Gastroesophageal sphincter (tissue), 4 donors: ENCODE measurements at regions not wholly inside any gene's neighbourhood (a gene's known extent, or its start where the extent isn't known, plus 50 kb on each side); places are given as distances from the start of the nearest gene placed in this dataset.

ENCODE experiments used
- ATAC-seq: fragments of 150-250 bp; one replicate; pipeline ENCODE4 v1.9.1; 2016; ENCODE audit warnings: mild to moderate bottlenecking, moderate library complexity
- H3K27ac ChIP-seq, 4 donors: fragments of 200-600 bp; sonication (generic) in 3 of 4; 1 replicate in 3 of 4; 2 replicates in 1 of 4; pipeline ENCODE4 v1.5.1; 2016 to 2019
- H3K27me3 ChIP-seq: fragments of 200-600 bp; sonication (generic); one replicate; pipeline ENCODE4 v1.5.1; 2019
- H3K36me3 ChIP-seq, 2 donors: fragments of 200-600 bp; sonication (generic); one replicate each; pipeline ENCODE4 v1.5.1; 2019; ENCODE audit warnings: control low read depth in 1 of 2
- H3K4me1 ChIP-seq, 3 donors: fragments of 200-600 bp; sonication (generic); 1 replicate in 2 of 3; 2 replicates in 1 of 3; pipeline ENCODE4 v1.5.1; 2016 to 2019; ENCODE audit warnings: control low read depth in 2 of 3
- H3K4me3 ChIP-seq, 2 donors: fragments of 200-600 bp; sonication (generic); one replicate each; pipeline ENCODE4 v1.5.1; 2019; ENCODE audit warnings: mild to moderate bottlenecking in 1 of 2, moderate library complexity in 1 of 2
- H3K9me3 ChIP-seq, 3 donors: fragments of 200-600 bp; sonication (generic); one replicate each; pipeline ENCODE4 v1.5.1; 2017 to 2019; ENCODE audit warnings: control low read depth in 2 of 3
- EP300 ChIP-seq: sonication (generic); formaldehyde crosslinking; IDR thresholded peaks from one replicate; pipeline ENCODE4 v1.6.1; 2017; ENCODE audit warnings: antibody characterized with exemption, mild to moderate bottlenecking
- POLR2A ChIP-seq, 2 donors: fragments of 450-650 bp; IDR thresholded peaks; one replicate each; pipeline ENCODE4 v1.6.1; 2017; ENCODE audit warnings: antibody characterized with exemption in 2 of 2, mild to moderate bottlenecking in 2 of 2, moderate library complexity in 1 of 2
- POLR2AphosphoS5 ChIP-seq: sonication (generic); formaldehyde crosslinking; IDR thresholded peaks from one replicate; pipeline ENCODE4 v1.6.1; 2017; ENCODE audit warnings: antibody characterized with exemption
- WGBS, 2 donors: methylation state at CpG; one replicate each; pipeline ENCODE4 v1.1.5; 2018; ENCODE audit warnings: low coverage in 1 of 2; 5-methylcytosine and 5-hydroxymethylcytosine counted together
- small RNA-seq, 4 donors: library from RNA; depleted of rRNA; stranded (forward); fragments of <200 nt; gene quantifications; one replicate each; pipeline ENCODE3, GENCODE V24; 2016
- TF ChIP-seq, protein P1 (sequence below), 4 experiments: fragments of 200-600 bp in 2 of 4; fragments of 450-650 bp in 2 of 4; sonication (generic) in 1 of 4; IDR thresholded peaks; one replicate each; pipeline ENCODE4 v1.5.1; 2017 to 2019; ENCODE audit warnings: antibody characterized with exemption in 4 of 4, mild to moderate bottlenecking in 2 of 4, moderate library complexity in 2 of 4

GRCh38 chr1:9486466-9487140, 52.7 kb upstream of the SLC25A33 start:
- TF ChIP-seq, protein P1, sequence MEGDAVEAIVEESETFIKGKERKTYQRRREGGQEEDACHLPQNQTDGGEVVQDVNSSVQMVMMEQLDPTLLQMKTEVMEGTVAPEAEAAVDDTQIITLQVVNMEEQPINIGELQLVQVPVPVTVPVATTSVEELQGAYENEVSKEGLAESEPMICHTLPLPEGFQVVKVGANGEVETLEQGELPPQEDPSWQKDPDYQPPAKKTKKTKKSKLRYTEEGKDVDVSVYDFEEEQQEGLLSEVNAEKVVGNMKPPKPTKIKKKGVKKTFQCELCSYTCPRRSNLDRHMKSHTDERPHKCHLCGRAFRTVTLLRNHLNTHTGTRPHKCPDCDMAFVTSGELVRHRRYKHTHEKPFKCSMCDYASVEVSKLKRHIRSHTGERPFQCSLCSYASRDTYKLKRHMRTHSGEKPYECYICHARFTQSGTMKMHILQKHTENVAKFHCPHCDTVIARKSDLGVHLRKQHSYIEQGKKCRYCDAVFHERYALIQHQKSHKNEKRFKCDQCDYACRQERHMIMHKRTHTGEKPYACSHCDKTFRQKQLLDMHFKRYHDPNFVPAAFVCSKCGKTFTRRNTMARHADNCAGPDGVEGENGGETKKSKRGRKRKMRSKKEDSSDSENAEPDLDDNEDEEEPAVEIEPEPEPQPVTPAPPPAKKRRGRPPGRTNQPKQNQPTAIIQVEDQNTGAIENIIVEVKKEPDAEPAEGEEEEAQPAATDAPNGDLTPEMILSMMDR (IDR thresholded peaks at IDR 0.05), result no peak
- TF ChIP-seq EP300 (no peak), POLR2A (IDR thresholded peaks at IDR 0.05) (no peak), POLR2AphosphoS5 (no peak)
- 57 to 75% methylated on average over 2 to 11 of the region's 12 CpGs for WGBS, 2 donors
- Histone ChIP-seq H3K4me3 (no peak overlapping the region), H3K4me1 (peaks cover 0 to 8% (median 3%) of the 10 kb centered on the region in 3 donors), H3K36me3 (no peaks in the 10 kb centered on the region), H3K9me3 (no peaks in the 10 kb centered on the region), H3K27me3 (no peaks in the 10 kb centered on the region), H3K27ac (peak overlapping the region in 2 of 4 donors; percentile 24 to 31)
- ATAC-seq, result peak; percentile 18

Small RNA genes lying in the stretch of these regions (small RNA-seq; reads per million reads assigned to genes)
- 0 reads per million in 4 donors for gene RNA5SP40
